LNCaP clone FGC (cell line): ENCODE measurements at regions not wholly inside any gene's neighbourhood (a gene's known extent, or its start where the extent isn't known, plus 50 kb on each side); places are given as distances from the start of the nearest gene placed in this dataset.

Source experiments
- DNase-seq: peaks from one replicate; pipeline ENCODE4 v3.0.0-alpha.2; 2011; ENCODE audit warnings: low read depth
- H3K4me3 ChIP-seq: 2 replicates; pipeline ENCODE4 v1.5.1; 2011; ENCODE audit warnings: mild to moderate bottlenecking, low read depth, low read length, control low read depth
- TF ChIP-seq, protein P1 (sequence below): IDR thresholded peaks from 2 replicates; pipeline ENCODE4 v1.5.1; 2012; ENCODE audit warnings: mild to moderate bottlenecking; ENCODE audit not compliant: control insufficient read depth, insufficient read depth; ENCODE audit errors: extremely low read depth

DNA sequence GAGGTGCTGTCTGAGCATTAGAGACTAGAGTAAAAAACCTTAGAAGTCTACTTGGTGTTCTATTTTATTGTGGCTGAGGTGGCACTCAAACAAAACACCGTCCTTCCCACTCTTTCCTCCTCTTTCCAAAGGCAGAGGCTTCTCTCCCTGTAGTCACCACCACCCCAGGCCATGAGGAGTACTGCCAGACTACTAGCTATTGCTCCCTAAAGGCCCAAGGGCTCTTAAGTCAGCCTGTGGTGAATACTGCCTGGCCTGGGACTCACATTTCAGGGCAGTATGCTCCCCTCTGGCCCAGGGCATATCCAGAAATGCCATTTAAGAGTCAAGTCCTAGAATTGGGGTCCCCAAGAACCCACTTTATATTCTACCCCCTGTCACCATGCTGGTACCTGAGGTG lies 309.7 kb upstream of the IMPG1 start:
- no peak overlapping the region for H3K4me3 ChIP-seq
- DNase-seq = no peak
- TF ChIP-seq, protein P1, sequence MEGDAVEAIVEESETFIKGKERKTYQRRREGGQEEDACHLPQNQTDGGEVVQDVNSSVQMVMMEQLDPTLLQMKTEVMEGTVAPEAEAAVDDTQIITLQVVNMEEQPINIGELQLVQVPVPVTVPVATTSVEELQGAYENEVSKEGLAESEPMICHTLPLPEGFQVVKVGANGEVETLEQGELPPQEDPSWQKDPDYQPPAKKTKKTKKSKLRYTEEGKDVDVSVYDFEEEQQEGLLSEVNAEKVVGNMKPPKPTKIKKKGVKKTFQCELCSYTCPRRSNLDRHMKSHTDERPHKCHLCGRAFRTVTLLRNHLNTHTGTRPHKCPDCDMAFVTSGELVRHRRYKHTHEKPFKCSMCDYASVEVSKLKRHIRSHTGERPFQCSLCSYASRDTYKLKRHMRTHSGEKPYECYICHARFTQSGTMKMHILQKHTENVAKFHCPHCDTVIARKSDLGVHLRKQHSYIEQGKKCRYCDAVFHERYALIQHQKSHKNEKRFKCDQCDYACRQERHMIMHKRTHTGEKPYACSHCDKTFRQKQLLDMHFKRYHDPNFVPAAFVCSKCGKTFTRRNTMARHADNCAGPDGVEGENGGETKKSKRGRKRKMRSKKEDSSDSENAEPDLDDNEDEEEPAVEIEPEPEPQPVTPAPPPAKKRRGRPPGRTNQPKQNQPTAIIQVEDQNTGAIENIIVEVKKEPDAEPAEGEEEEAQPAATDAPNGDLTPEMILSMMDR = no peak

DNA sequence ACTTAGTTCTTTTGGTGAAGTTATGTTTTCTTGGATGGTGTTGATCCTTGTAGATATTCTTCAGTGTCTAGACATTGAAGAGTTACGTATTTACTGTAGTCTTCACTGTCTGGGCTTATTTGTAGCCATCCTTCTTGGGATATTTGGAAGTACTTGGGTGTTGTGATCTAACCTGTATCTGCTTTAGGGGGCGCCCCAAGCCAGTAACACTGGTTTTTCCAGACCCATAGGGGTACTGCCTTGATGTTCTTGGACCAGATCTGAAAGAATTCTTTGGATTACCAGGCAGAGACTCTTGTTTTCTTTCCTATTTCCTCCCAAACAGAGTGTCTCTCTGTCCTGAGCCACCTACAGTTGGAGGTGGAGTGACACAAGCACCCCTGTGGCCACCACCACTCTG lies 309.1 kb upstream of the IMPG1 start:
- TF ChIP-seq, protein P1 = no peak
- H3K4me3 ChIP-seq = no peak overlapping the region
- DNase-seq = no peak

DNA sequence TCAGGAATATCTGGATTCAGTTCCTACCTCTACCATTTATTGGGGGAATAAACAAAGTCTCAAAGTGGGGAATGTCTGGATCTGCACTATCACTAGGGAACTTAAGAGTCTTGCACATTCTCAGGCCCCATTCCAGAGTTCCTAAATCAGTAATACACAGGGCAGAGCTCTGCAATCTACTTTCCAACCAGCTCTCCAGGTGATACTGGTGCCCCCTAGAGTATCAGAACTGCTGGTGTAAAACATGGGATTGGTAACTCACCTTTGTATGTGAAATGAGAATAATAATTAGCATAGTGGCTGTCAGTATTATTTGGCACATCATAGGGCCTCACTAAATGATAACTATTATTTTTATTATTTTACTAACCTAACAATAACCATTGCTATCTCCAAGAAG lies 278.8 kb upstream of the IMPG1 start:
- TF ChIP-seq, protein P1 = peak; percentile 73
- no peak overlapping the region for H3K4me3 ChIP-seq
- DNase-seq = peak; percentile 3

DNA sequence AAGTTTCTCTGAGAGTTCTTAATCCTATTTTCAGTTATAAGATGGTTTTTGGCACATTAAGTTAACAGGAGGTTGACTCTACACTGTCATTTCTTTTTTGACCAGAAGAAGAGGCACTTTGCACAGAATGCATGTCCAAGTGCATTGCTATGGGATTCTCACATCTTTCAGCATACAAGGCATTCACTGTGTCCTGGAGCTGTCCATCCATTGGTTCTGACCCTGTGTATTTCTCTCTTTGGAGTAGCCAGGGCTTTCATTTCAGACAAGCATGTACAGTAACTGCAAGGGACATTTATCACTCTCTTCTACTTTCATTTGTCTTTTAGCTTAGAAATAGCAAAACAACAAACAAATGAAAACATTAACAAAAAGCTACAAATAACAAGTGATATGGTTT lies 275.1 kb upstream of the IMPG1 start:
- DNase-seq = no peak
- no peak overlapping the region for H3K4me3 ChIP-seq
- TF ChIP-seq, protein P1 = no peak

DNA sequence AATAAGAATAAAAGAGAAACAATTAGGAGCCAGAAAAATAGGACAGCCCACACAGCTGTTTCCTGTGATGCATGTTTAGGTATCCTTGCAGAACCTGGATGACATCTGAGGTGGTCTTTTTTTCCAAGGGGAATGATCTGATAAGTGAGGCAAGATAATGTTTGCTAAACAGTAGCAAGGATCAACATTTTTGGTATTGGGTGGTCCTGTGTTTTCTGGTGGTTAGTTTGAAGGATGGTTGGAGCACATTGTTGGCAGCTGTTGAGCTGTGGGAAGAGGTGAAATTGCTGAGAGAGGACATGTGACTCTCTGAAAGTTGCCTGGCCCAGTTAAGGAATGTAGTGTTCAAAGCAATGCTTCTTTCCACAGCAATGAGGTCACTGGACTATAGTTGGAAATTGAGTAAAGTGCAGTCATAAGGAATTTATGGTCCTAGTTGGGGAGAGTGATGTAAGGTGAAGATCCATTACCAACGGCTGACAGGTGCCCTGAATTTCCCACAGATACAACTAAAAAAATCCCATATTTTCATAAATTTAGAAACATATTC lies 270.2 kb upstream of the IMPG1 start:
- no peak for DNase-seq
- TF ChIP-seq, protein P1 = no peak
- no peak overlapping the region for H3K4me3 ChIP-seq

DNA sequence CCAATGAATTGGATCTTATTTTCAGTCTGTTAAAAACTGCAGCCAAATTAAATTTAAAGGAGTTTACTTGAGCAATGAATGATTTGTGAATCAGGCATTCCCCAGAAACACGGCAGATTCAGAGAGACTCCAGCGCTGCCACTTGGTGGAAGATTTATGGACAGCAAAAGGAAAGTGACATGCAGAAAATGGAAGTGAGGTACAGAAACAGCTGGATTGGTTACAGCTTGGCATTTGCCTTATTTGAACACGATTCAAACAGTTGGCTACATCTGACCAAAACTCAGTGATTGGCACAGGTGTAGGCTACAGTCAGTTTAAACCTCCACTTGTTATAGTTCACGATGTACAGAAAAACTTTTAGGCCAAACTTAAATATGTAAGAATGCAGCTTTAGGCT lies 257.6 kb upstream of the IMPG1 start:
- TF ChIP-seq, protein P1 = peak; percentile 31; the same call in 1 of the 2 replicates
- H3K4me3 ChIP-seq = no peak overlapping the region
- DNase-seq = no peak

DNA sequence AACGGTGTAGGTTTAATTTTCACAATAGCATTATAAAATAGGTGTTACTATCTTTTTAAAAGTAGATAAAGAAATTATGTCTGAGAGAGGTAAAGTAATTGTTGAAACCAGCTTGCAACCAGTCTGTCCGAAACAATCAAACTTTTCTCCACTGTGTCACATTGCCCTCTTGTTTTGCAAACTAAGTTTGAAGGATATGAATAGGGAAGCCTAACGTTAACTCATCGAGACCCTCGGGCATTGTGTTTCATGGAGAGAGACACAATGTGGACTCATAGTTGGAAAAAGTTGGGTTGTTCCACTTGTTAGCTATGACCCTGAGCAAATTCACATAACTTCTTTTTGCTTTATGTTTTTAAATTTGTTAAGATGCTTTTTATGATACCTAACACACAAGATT lies 254.4 kb upstream of the IMPG1 start:
- H3K4me3 ChIP-seq = no peak overlapping the region
- no peak for DNase-seq
- TF ChIP-seq, protein P1 = no peak
